MM.1S (cell line): ENCODE measurements at regions not wholly inside any gene's neighbourhood (a gene's known extent, or its start where the extent isn't known, plus 50 kb on each side); places are given as distances from the start of the nearest gene placed in this dataset.

Experiments used
- DNase-seq: peaks from one replicate; pipeline ENCODE4 v3.0.0-alpha.2; 2015
- H2AFZ ChIP-seq: fragments of 300-600 bp; sonication (generic); 2 replicates; pipeline ENCODE4 v1.6.0; 2016; ENCODE audit warnings: antibody characterized with exemption, low read length
- H3F3A ChIP-seq: fragments of 300-600 bp; sonication (generic); 2 replicates; pipeline ENCODE4 v1.6.1; 2016; ENCODE audit warnings: mild to moderate bottlenecking, antibody characterized with exemption, low read length, moderate library complexity, mixed read lengths; ENCODE audit not compliant: insufficient read depth
- H3K27ac ChIP-seq: fragments of 300-600 bp; sonication (generic); 2 replicates; pipeline ENCODE4 v1.5.1; 2016; ENCODE audit warnings: mild to moderate bottlenecking, low read length
- H3K27me3 ChIP-seq: fragments of 300-600 bp; sonication (generic); replicated peaks from 2 replicates; pipeline ENCODE4 v1.6.0; 2016; ENCODE audit warnings: low read length; ENCODE audit not compliant: insufficient read depth
- H3K36me3 ChIP-seq: fragments of 300-600 bp; sonication (generic); replicated peaks from 2 replicates; pipeline ENCODE4 v1.6.1; 2016; ENCODE audit warnings: mild to moderate bottlenecking, low read length, mixed read lengths; ENCODE audit not compliant: insufficient read depth
- H3K4me1 ChIP-seq: fragments of 300-600 bp; sonication (generic); 2 replicates; pipeline ENCODE4 v1.6.1; 2016; ENCODE audit warnings: low read length, mixed read lengths
- H3K4me2 ChIP-seq: fragments of 300-600 bp; sonication (generic); 2 replicates; pipeline ENCODE4 v1.6.0; 2016; ENCODE audit warnings: low read depth, low read length
- H3K4me3 ChIP-seq: fragments of 300-600 bp; sonication (generic); 2 replicates; pipeline ENCODE4 v1.5.1; 2016; ENCODE audit warnings: low read length, mixed read lengths
- H3K79me2 ChIP-seq: fragments of 300-600 bp; sonication (generic); 2 replicates; pipeline ENCODE4 v1.6.1; 2016; ENCODE audit warnings: mixed run types, low read length, mixed read lengths
- H3K9ac ChIP-seq: fragments of 300-600 bp; sonication (generic); 2 replicates; pipeline ENCODE4 v1.6.1; 2016; ENCODE audit warnings: low read length, mixed read lengths
- H3K9me2 ChIP-seq: fragments of 300-600 bp; sonication (generic); replicated peaks from 2 replicates; pipeline ENCODE4 v1.6.1; 2016; ENCODE audit warnings: mild to moderate bottlenecking, low read length, mixed read lengths; ENCODE audit not compliant: insufficient read depth
- H3K9me3 ChIP-seq: fragments of 300-600 bp; sonication (generic); replicated peaks from 2 replicates; pipeline ENCODE4 v1.6.1; 2016; ENCODE audit warnings: mild to moderate bottlenecking, low read length, mixed read lengths; ENCODE audit not compliant: insufficient read depth
- H4K20me1 ChIP-seq: fragments of 300-600 bp; sonication (generic); 2 replicates; pipeline ENCODE4 v1.6.1; 2016; ENCODE audit warnings: mild to moderate bottlenecking, low read length, moderate library complexity, mixed read lengths; ENCODE audit not compliant: insufficient read depth
- EZH2 ChIP-seq: fragments of 300-600 bp; sonication (generic); optimal IDR thresholded peaks from 2 replicates; pipeline ENCODE3; 2017; ENCODE audit warnings: low read depth, mild to moderate bottlenecking, antibody characterized with exemption, low read length, mixed read lengths
- EZH2phosphoT487 ChIP-seq: fragments of 300-600 bp; sonication (generic); IDR thresholded peaks from 2 replicates; pipeline ENCODE4 v1.6.1; 2018; ENCODE audit warnings: antibody characterized with exemption, low read length
- TF ChIP-seq, protein P1 (sequence below): fragments of 300-600 bp; sonication (generic); IDR thresholded peaks from 2 replicates; pipeline ENCODE4 v1.5.1; 2016; ENCODE audit warnings: antibody characterized with exemption, low read length, mixed read lengths

DNA sequence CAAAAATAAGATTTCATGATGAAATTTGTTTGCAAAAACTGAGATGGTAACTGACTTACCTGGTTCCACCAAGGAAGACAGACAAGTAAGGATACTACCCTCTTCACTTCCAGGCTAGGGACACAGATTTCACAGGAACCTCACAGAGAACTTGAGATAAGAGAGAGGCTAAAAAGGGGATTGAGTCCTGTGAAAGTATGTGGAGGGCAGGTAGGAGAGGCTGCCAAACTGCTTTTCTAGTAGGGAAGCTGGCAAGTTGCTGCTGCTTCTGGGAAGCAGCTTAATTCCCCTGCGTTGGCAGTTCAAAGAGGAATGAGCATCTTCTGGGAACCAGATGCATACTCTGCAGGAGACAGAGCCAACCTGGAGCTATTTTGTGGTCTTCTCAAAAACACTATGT lies 841.6 kb downstream of the CCSER2 start:
- Histone ChIP-seq H3K4me1 (no peaks in the 10 kb centered on the region), H4K20me1 (no peaks in the 10 kb centered on the region), H3K4me3 (no peak overlapping the region), H3K36me3 (no peaks in the 10 kb centered on the region), H3K27me3 (no peaks in the 10 kb centered on the region), H2AFZ (no peak overlapping the region), H3K9me3 (no peaks in the 10 kb centered on the region), H3K9ac (no peak overlapping the region), H3K79me2 (no peaks in the 10 kb centered on the region), H3K27ac (no peak overlapping the region), H3K4me2 (no peak overlapping the region), H3F3A (no peaks in the 10 kb centered on the region), H3K9me2 (no peaks in the 10 kb centered on the region)
- no peak for DNase-seq
- no peak for TF ChIP-seq EZH2
- no peak for TF ChIP-seq EZH2phosphoT487
- TF ChIP-seq, protein P1, sequence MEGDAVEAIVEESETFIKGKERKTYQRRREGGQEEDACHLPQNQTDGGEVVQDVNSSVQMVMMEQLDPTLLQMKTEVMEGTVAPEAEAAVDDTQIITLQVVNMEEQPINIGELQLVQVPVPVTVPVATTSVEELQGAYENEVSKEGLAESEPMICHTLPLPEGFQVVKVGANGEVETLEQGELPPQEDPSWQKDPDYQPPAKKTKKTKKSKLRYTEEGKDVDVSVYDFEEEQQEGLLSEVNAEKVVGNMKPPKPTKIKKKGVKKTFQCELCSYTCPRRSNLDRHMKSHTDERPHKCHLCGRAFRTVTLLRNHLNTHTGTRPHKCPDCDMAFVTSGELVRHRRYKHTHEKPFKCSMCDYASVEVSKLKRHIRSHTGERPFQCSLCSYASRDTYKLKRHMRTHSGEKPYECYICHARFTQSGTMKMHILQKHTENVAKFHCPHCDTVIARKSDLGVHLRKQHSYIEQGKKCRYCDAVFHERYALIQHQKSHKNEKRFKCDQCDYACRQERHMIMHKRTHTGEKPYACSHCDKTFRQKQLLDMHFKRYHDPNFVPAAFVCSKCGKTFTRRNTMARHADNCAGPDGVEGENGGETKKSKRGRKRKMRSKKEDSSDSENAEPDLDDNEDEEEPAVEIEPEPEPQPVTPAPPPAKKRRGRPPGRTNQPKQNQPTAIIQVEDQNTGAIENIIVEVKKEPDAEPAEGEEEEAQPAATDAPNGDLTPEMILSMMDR: no peak

DNA sequence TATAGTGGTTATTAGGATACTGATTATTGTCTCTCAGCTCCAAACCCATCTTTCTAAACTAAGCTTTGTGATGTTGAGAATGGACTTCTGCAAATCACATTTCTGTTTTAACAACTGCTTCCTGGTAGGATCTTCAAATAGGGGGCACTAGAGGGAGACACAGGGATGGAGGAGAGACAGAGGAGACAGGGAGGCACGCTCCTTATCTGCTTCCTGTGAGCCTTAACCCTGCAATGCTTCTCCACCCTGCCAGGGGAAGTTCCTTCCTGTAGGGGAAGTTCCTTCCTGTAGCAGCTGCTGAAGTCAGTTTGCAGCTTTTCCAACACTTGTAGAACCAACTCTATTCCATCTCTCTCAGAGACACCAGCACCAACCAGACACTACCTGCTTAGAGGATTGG lies 847.2 kb downstream of the CCSER2 start:
- DNase-seq: no peak
- H3F3A ChIP-seq: no peaks in the 10 kb centered on the region
- H3K27me3 ChIP-seq: no peaks in the 10 kb centered on the region
- no peak overlapping the region for H3K4me3 ChIP-seq
- TF ChIP-seq EZH2 (no peak), EZH2phosphoT487 (no peak)
- TF ChIP-seq, protein P1: no peak
- H2AFZ ChIP-seq: no peak overlapping the region
- no peaks in the 10 kb centered on the region for H4K20me1 ChIP-seq
- H3K36me3 ChIP-seq: no peaks in the 10 kb centered on the region
- H3K9me3 ChIP-seq: no peaks in the 10 kb centered on the region
- no peak overlapping the region for H3K9ac ChIP-seq
- H3K9me2 ChIP-seq: no peaks in the 10 kb centered on the region
- H3K27ac ChIP-seq: no peak overlapping the region
- no peak overlapping the region for H3K4me2 ChIP-seq
- H3K4me1 ChIP-seq: no peaks in the 10 kb centered on the region
- H3K79me2 ChIP-seq: no peaks in the 10 kb centered on the region

DNA sequence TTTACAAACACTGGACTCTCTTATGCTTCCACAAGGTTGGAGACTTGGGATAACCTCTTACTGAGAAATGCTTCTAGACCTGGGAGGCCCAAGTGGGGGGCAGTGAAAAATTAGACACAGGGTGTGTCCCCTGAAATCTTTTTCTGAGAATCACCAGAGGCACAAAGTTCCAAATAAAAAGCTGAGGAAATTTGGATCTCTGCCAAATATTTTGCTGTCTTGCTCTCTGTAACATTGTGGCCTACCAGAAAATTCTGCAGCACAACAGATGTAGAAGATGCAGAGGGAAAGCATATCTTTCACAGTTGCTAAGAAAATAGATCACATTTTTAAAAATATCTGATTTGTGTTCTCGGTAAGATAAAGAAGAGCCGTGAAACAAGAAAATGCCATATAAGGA lies 849.4 kb downstream of the CCSER2 start:
- TF ChIP-seq, protein P1: no peak
- TF ChIP-seq EZH2 (no peak), EZH2phosphoT487 (no peak)
- no peaks in the 10 kb centered on the region for H3K27me3 ChIP-seq
- H3K4me3 ChIP-seq: no peak overlapping the region
- H3K9ac ChIP-seq: no peak overlapping the region
- H3K9me2 ChIP-seq: no peaks in the 10 kb centered on the region
- no peaks in the 10 kb centered on the region for H3K36me3 ChIP-seq
- no peak overlapping the region for H3K27ac ChIP-seq
- H3K79me2 ChIP-seq: no peaks in the 10 kb centered on the region
- no peak overlapping the region for H2AFZ ChIP-seq
- no peaks in the 10 kb centered on the region for H3K9me3 ChIP-seq
- H3K4me1 ChIP-seq: no peaks in the 10 kb centered on the region
- DNase-seq: no peak
- no peak overlapping the region for H3K4me2 ChIP-seq
- no peaks in the 10 kb centered on the region for H4K20me1 ChIP-seq
- H3F3A ChIP-seq: no peaks in the 10 kb centered on the region
